CD4-positive, alpha-beta memory T cell (primary cell): ENCODE measurements at regions not wholly inside any gene's neighbourhood (a gene's known extent, or its start where the extent isn't known, plus 50 kb on each side); places are given as distances from the start of the nearest gene placed in this dataset.

ENCODE experiments used
- CTCF ChIA-PET: fragments of 350-600 bp; sonication (Branson Sonifier 250); formaldehyde crosslinking; loops from one replicate; lab custom pipeline; 2021; ENCODE audit warnings: inconsistent platforms; ENCODE audit not compliant: partially characterized antibody; lab: Charles Lee
- POLR2A ChIA-PET: fragments of 350-600 bp; sonication (Branson Sonifier 250); formaldehyde crosslinking; loops from one replicate; lab custom pipeline; 2021; ENCODE audit not compliant: partially characterized antibody; lab: Charles Lee
- DNase-seq, 5 donors: peaks; one replicate each; pipeline versions ENCODE4 v3.0.0 to v3.0.0-alpha.2; 2020 to 2022; ENCODE audit warnings: mixed read lengths in 1 of 5
- H3K27ac ChIP-seq: one replicate; pipeline ENCODE4 v1.7.0; 2013; ENCODE audit warnings: low read depth, low read length
- H3K27me3 ChIP-seq: 2 replicates; pipeline ENCODE4 v1.7.0; 2013; ENCODE audit warnings: mild to moderate bottlenecking, low read length, moderate library complexity; ENCODE audit not compliant: insufficient read depth
- H3K36me3 ChIP-seq: 2 replicates; pipeline ENCODE4 v1.7.0; 2013; ENCODE audit warnings: mild to moderate bottlenecking, low read length, moderate library complexity; ENCODE audit not compliant: insufficient read depth
- H3K4me1 ChIP-seq: 2 replicates; pipeline ENCODE4 v1.7.0; 2013; ENCODE audit warnings: mild to moderate bottlenecking, low read length, moderate library complexity; ENCODE audit not compliant: insufficient read depth
- H3K4me3 ChIP-seq, 2 donors: one replicate each; pipeline ENCODE4 v1.7.0; 2013; ENCODE audit warnings: low read length in 2 of 2, mild to moderate bottlenecking in 1 of 2
- H3K9me3 ChIP-seq, 2 donors: one replicate each; pipeline ENCODE4 v1.7.0; 2013; ENCODE audit warnings: low read length in 2 of 2, control low read depth in 1 of 2; ENCODE audit not compliant: control insufficient read depth in 1 of 2
- H3K27ac Mint-ChIP-seq, 7 donors: one replicate each; pipeline ENCODE4 v1.8.0; 2020 to 2021; ENCODE audit warnings: mixed read lengths in 7 of 7, mild to moderate bottlenecking in 6 of 7, inconsistent platforms in 3 of 7, moderate library complexity in 3 of 7
- H3K27me3 Mint-ChIP-seq, 2 donors: one replicate each; pipeline ENCODE4 v1.8.0; 2020 to 2021; ENCODE audit warnings: mixed read lengths in 2 of 2
- H3K36me3 Mint-ChIP-seq, 2 donors: one replicate each; pipeline ENCODE4 v1.8.0; 2020 to 2021; ENCODE audit warnings: mixed read lengths in 2 of 2, inconsistent platforms in 1 of 2, mild to moderate bottlenecking in 1 of 2
- H3K4me1 Mint-ChIP-seq, 4 donors: one replicate each; pipeline ENCODE4 v1.8.0; 2020 to 2021; ENCODE audit warnings: mixed read lengths in 4 of 4, mild to moderate bottlenecking in 1 of 4
- H3K4me3 Mint-ChIP-seq, 8 donors: one replicate each; pipeline ENCODE4 v1.8.0; 2020 to 2021; ENCODE audit warnings: mixed read lengths in 8 of 8, mild to moderate bottlenecking in 7 of 8, moderate library complexity in 6 of 8, inconsistent platforms in 3 of 8
- H3K9me3 Mint-ChIP-seq, 8 donors: one replicate each; pipeline ENCODE4 v1.8.0; 2020 to 2021; ENCODE audit warnings: mixed read lengths in 8 of 8, mild to moderate bottlenecking in 5 of 8, inconsistent platforms in 3 of 8, moderate library complexity in 1 of 8
- intact Hi-C: fragments of 100-400 bp; cut with micrococcal nuclease; formaldehyde crosslinking; loops from one replicate; pipeline ENCODE4 v1.15.1; 2023

DNA sequence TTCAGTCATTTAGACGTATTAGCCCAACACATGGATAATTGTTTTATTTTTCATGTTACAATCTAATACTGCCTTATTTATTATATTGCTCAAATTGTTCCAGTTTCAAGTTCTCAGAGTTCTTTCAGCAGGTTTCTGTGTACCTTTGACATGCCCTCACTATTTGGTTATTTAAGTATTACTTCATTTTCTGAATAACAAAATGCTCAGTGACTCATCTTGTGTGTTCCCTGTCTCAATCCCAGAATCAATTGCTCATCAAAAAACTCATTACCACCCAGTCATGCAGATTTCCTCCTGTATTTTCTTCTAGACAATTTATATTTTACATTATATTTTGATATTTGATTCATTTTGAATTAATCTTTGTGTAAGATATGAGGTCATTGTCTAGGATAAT, 562.6 kb downstream of the ANXA1 start:
- no peaks in the 10 kb centered on the region for H3K27me3 Mint-ChIP-seq
- H3K4me1 Mint-ChIP-seq = no peaks in the 10 kb centered on the region
- CTCF ChIA-PET = no interaction called here
- Histone ChIP-seq H3K36me3 (no peaks in the 10 kb centered on the region), H3K4me3 (no peak overlapping the region), H3K4me1 (no peaks in the 10 kb centered on the region), H3K27ac (no peak overlapping the region), H3K27me3 (no peaks in the 10 kb centered on the region), H3K9me3 (no peaks in the 10 kb centered on the region)
- POLR2A ChIA-PET = no interaction called here
- DNase-seq = no peak
- H3K4me3 Mint-ChIP-seq = no peak overlapping the region
- peaks cover 0 to 8% (median 0%) of the 10 kb centered on the region in 8 donors for H3K9me3 Mint-ChIP-seq
- H3K27ac Mint-ChIP-seq = no peak overlapping the region
- no peaks in the 10 kb centered on the region for H3K36me3 Mint-ChIP-seq
- intact Hi-C loops = no loop called here

DNA sequence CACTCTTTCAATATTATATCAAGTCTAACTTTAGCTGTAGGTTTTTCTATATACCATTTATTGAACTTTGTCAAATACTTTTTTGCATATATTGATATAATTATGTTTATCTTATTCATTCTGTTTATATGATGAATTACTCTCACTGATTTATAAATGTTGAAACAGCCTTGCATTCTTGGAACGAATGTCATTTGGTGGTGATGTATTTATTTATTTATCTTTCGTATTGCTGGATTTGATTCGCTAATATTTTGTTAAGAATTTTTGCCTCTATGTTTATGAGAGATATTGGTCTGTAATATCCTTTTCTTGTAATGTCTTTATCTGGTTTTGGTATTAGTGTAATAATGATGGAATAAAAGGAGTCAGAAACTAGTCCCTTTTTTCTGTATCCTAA, 563.9 kb downstream of the ANXA1 start:
- no peak overlapping the region for H3K27ac Mint-ChIP-seq
- H3K27ac ChIP-seq = no peak overlapping the region
- H3K27me3 Mint-ChIP-seq = no peaks in the 10 kb centered on the region
- H3K4me1 Mint-ChIP-seq = no peaks in the 10 kb centered on the region
- ChIA-PET CTCF (no interaction called here), POLR2A (no interaction called here)
- no peaks in the 10 kb centered on the region for H3K4me1 ChIP-seq
- no peak overlapping the region for H3K4me3 ChIP-seq
- H3K36me3 Mint-ChIP-seq = no peaks in the 10 kb centered on the region
- intact Hi-C loops = no loop called here
- no peaks in the 10 kb centered on the region for H3K9me3 ChIP-seq
- no peaks in the 10 kb centered on the region for H3K36me3 ChIP-seq
- H3K9me3 Mint-ChIP-seq = peaks cover 0 to 8% (median 0%) of the 10 kb centered on the region in 8 donors
- H3K27me3 ChIP-seq = no peaks in the 10 kb centered on the region
- no peak for DNase-seq
- H3K4me3 Mint-ChIP-seq = no peak overlapping the region

DNA sequence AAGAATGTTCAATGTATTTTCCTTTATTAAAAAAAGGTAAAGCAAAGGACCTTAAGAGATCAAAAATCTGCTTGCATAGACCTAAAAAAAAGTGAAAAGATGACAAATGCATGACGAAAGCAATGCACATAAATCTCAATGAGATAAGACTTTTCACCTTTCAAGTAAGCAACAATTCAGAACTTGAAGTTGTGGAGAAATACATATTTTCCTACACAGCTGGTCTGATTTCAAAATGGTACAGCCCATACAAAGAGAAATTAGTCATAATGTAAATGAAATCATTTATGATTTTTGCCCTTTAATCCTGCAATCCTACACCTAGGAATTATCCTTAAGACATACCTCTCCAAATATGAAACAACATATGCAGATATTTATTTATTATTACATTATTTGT, 568.0 kb downstream of the ANXA1 start:
- Histone ChIP-seq H3K9me3 (no peaks in the 10 kb centered on the region), H3K36me3 (no peaks in the 10 kb centered on the region), H3K27ac (no peak overlapping the region), H3K4me1 (no peaks in the 10 kb centered on the region), H3K4me3 (no peak overlapping the region), H3K27me3 (no peaks in the 10 kb centered on the region)
- H3K27me3 Mint-ChIP-seq = no peaks in the 10 kb centered on the region
- peaks cover 0 to 5% (median 0%) of the 10 kb centered on the region in 8 donors for H3K9me3 Mint-ChIP-seq
- H3K4me1 Mint-ChIP-seq = no peaks in the 10 kb centered on the region
- no peak overlapping the region for H3K27ac Mint-ChIP-seq
- DNase-seq = no peak
- ChIA-PET POLR2A (no interaction called here), CTCF (no interaction called here)
- no peak overlapping the region for H3K4me3 Mint-ChIP-seq
- intact Hi-C loops = no loop called here
- no peaks in the 10 kb centered on the region for H3K36me3 Mint-ChIP-seq

DNA sequence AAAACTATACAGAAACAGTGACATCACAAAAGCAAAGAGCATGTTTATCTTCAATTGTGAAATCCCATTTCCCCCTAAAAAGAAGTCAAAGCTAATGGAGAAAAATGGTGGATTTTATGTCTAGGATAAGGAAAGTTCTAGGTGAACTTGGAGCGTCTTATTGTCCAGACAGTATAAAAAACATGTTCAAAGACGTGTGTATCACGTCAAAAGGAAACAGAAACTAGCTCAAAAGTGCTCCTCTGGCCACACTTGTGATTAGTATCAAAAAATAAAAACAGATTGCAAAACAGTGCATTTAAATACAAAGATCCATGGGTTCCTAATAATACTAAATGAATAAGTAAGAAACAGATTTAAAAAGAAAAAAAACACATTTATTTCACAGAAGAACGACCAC, 568.9 kb downstream of the ANXA1 start:
- H3K27ac ChIP-seq = no peak overlapping the region
- no peaks in the 10 kb centered on the region for H3K27me3 ChIP-seq
- DNase-seq = no peak
- Mint-ChIP-seq H3K4me3 (no peak overlapping the region), H3K9me3 (peaks cover 0 to 5% (median 0%) of the 10 kb centered on the region in 8 donors), H3K36me3 (no peaks in the 10 kb centered on the region), H3K4me1 (no peaks in the 10 kb centered on the region), H3K27me3 (no peaks in the 10 kb centered on the region), H3K27ac (no peak overlapping the region)
- H3K4me3 ChIP-seq = no peak overlapping the region
- H3K9me3 ChIP-seq = no peaks in the 10 kb centered on the region
- no peaks in the 10 kb centered on the region for H3K4me1 ChIP-seq
- POLR2A ChIA-PET = no interaction called here
- no peaks in the 10 kb centered on the region for H3K36me3 ChIP-seq
- intact Hi-C loops = no loop called here
- CTCF ChIA-PET = no interaction called here

DNA sequence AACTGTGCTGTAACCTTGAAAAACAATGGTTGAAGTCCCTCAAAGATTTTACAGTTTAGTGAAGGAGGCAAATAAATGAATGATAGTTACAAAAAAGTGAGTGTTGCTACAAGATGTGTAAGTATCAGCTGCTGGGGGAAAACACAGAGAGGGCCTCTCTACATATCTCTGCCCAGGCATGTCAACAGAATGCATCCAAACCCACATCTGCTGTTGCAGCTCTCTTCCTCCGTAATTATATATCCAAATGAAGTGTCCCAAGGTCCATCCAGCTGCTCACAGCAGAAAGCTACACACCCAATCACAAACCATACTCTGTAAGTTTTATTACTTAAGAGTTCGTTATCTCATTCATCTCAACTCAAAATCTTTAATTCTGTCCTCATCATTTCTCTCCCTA, 584.6 kb downstream of the ANXA1 start:
- Histone ChIP-seq H3K27ac (no peak overlapping the region), H3K36me3 (no peaks in the 10 kb centered on the region), H3K4me3 (no peak overlapping the region), H3K27me3 (no peaks in the 10 kb centered on the region), H3K9me3 (no peaks in the 10 kb centered on the region), H3K4me1 (no peaks in the 10 kb centered on the region)
- H3K4me3 Mint-ChIP-seq = no peak overlapping the region
- no peaks in the 10 kb centered on the region for H3K36me3 Mint-ChIP-seq
- intact Hi-C loops = no loop called here
- H3K27ac Mint-ChIP-seq = no peak overlapping the region
- DNase-seq = no peak
- no peaks in the 10 kb centered on the region for H3K4me1 Mint-ChIP-seq
- H3K9me3 Mint-ChIP-seq = peaks cover 0 to 2% (median 0%) of the 10 kb centered on the region in 8 donors
- ChIA-PET CTCF (no interaction called here), POLR2A (no interaction called here)
- no peaks in the 10 kb centered on the region for H3K27me3 Mint-ChIP-seq

DNA sequence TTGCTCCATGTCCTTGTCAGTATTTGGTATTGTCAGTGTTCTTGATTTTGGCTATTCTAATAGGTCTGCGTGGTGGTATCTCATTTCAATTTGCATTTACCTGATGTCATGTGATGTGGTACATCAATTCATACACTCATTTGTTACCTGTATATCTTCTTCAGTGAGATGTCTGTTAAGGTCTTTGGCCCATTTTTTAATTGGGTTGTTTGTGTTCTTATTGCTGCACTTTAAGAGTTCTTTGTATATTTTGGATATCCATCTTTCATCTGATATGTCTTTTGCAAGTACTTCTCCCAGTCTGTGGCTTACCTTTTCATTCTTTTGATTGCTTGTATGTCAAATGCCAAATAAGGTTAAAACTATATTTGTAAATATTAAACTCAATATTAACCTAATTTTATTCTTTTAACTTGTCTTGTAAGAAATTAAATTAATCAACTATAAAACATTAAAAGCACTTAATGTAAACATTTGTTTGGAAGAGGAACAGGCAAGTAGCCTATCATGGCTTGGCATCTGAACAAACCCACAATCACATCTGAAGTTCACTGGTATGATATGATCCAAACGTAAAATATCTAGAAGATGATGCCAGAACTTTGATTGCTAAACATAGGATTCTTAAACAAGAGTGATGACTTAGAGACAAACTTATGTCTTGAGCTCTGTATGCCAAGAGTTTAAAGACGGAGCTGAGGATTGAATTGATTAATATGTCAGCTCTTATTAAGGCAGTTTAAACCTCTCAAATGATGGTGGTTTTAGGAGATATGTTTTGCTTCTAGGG, 587.3 kb downstream of the ANXA1 start:
- POLR2A ChIA-PET = no interaction called here
- intact Hi-C loops = no loop called here
- H3K4me3 Mint-ChIP-seq = no peak overlapping the region

DNA sequence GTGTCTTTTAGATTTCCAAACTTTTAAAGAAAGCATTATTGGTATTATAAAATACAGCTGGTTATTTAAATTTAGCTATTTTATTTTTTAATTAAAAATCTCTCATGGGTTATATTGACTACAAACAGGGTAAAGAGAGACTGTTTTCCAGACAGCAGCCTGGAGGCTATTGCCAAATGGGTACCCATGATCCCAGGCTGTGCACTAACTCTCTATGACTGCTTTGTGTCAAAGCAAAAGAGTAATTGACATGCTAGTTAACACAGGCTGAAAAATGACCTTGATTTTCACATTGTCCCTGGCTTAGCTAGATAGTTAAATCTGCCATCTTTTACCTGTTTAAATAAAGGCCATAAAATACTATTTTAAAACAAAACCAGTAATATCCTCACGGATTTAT, 589.7 kb downstream of the ANXA1 start:
- CTCF ChIA-PET = no interaction called here
- H3K4me3 Mint-ChIP-seq = no peak overlapping the region
- H3K27me3 Mint-ChIP-seq = no peaks in the 10 kb centered on the region
- H3K9me3 ChIP-seq = no peaks in the 10 kb centered on the region
- no peaks in the 10 kb centered on the region for H3K36me3 Mint-ChIP-seq
- H3K4me1 Mint-ChIP-seq = no peaks in the 10 kb centered on the region
- intact Hi-C loops = no loop called here
- no peaks in the 10 kb centered on the region for H3K27me3 ChIP-seq
- no peak overlapping the region for H3K27ac Mint-ChIP-seq
- H3K36me3 ChIP-seq = no peaks in the 10 kb centered on the region
- peaks cover 0 to 3% (median 0%) of the 10 kb centered on the region in 8 donors for H3K9me3 Mint-ChIP-seq
- DNase-seq = no peak
- POLR2A ChIA-PET = no interaction called here
- no peaks in the 10 kb centered on the region for H3K4me1 ChIP-seq
- no peak overlapping the region for H3K27ac ChIP-seq
- no peak overlapping the region for H3K4me3 ChIP-seq

More for the DNA sequence above, 587.3 kb downstream of the ANXA1 start:
- Histone ChIP-seq H3K4me1 (no peaks in the 10 kb centered on the region), H3K27ac (no peak overlapping the region), H3K36me3 (no peaks in the 10 kb centered on the region), H3K9me3 (no peaks in the 10 kb centered on the region), H3K4me3 (no peak overlapping the region), H3K27me3 (no peaks in the 10 kb centered on the region)
- Mint-ChIP-seq H3K4me1 (no peaks in the 10 kb centered on the region), H3K36me3 (no peaks in the 10 kb centered on the region), H3K9me3 (peaks cover 0 to 2% (median 0%) of the 10 kb centered on the region in 8 donors), H3K27ac (no peak overlapping the region), H3K27me3 (no peaks in the 10 kb centered on the region)
- no peak for DNase-seq
- CTCF ChIA-PET = no interaction called here
